Endothelial cell of umbilical vein (primary cell): ENCODE measurements at regions not wholly inside any gene's neighbourhood (a gene's known extent, or its start where the extent isn't known, plus 50 kb on each side); places are given as distances from the start of the nearest gene placed in this dataset.

Experiments
- CTCF ChIP-seq, 2 donors: IDR thresholded peaks; 1 replicate in 1 of 2; 2 replicates in 1 of 2; pipeline ENCODE4 v1.5.1; 2011; ENCODE audit warnings: low read length in 2 of 2, mild to moderate bottlenecking in 2 of 2, moderate library complexity in 2 of 2, control low read depth in 1 of 2, inconsistent platforms in 1 of 2, low read depth in 1 of 2; ENCODE audit not compliant: insufficient read depth in 1 of 2; ENCODE audit errors: extremely low read depth in 1 of 2
- EZH2 ChIP-seq: IDR thresholded peaks from 2 replicates; pipeline ENCODE4 v1.6.1; 2012; ENCODE audit warnings: borderline replicate concordance, low read depth, mild to moderate bottlenecking, moderate library complexity, low read length, inconsistent platforms; ENCODE audit not compliant: severe bottlenecking
- GATA2 ChIP-seq: IDR thresholded peaks from 2 replicates; pipeline ENCODE4 v1.7.0; 2011; ENCODE audit warnings: low read depth, mild to moderate bottlenecking, moderate library complexity, mixed read lengths, low read length; ENCODE audit not compliant: insufficient read length, insufficient read depth
- JUN ChIP-seq: IDR thresholded peaks from 2 replicates; pipeline ENCODE4 v1.6.1; 2011; ENCODE audit warnings: borderline replicate concordance, low read depth; ENCODE audit not compliant: insufficient read length, insufficient read depth
- MAX ChIP-seq: IDR thresholded peaks from 2 replicates; pipeline ENCODE4 v1.6.1; 2011; ENCODE audit not compliant: insufficient read depth, insufficient read length
- POLR2A ChIP-seq: IDR thresholded peaks from 2 replicates; pipeline ENCODE4 v1.6.1; 2012; ENCODE audit warnings: low read depth, mild to moderate bottlenecking, control low read depth, low read length
- POLR2AphosphoS5 ChIP-seq: IDR thresholded peaks from 2 replicates; pipeline ENCODE4 v1.6.1; 2012; ENCODE audit warnings: low read depth, mild to moderate bottlenecking, control low read depth, low read length, moderate library complexity; ENCODE audit not compliant: insufficient read depth

GRCh38 chr2:121974897-121975661 is 219.6 kb downstream of the TSN start:
- TF ChIP-seq CTCF (IDR thresholded peaks at IDR 0.05; ENCODE audit: extremely low read depth in 1 of 2, insufficient read depth in 1 of 2, low read depth in 1 of 2, low read length in 2 of 2) (peak; percentile 29 to 36), POLR2AphosphoS5 (no peak), EZH2 (no peak), POLR2A (no peak), MAX (no peak), JUN (no peak), GATA2 (no peak)
